KMS-11 (cell line): ENCODE measurements at regions not wholly inside any gene's neighbourhood (a gene's known extent, or its start where the extent isn't known, plus 50 kb on each side); places are given as distances from the start of the nearest gene placed in this dataset.

Experiments used
- H2AFZ ChIP-seq: fragments of 200-600 bp; sonication (generic); 2 replicates; pipeline ENCODE4 v1.6.1; 2016; ENCODE audit warnings: antibody characterized with exemption, mixed run types, low read depth
- H3K27ac ChIP-seq: fragments of 200-600 bp; sonication (generic); 2 replicates; pipeline ENCODE4 v1.6.1; 2016; ENCODE audit warnings: mild to moderate bottlenecking, mixed run types
- H3K27me3 ChIP-seq: fragments of 200-600 bp; sonication (generic); 2 replicates; pipeline ENCODE4 v1.6.1; 2017; ENCODE audit warnings: mild to moderate bottlenecking, low read depth, mixed run types, moderate library complexity; ENCODE audit not compliant: insufficient read depth
- H3K36me3 ChIP-seq: fragments of 200-600 bp; sonication (generic); 2 replicates; pipeline ENCODE4 v1.6.1; 2017; ENCODE audit warnings: mild to moderate bottlenecking, mixed run types; ENCODE audit not compliant: insufficient read depth
- H3K4me1 ChIP-seq: fragments of 200-600 bp; sonication (generic); 2 replicates; pipeline ENCODE4 v1.6.1; 2016; ENCODE audit warnings: mild to moderate bottlenecking, low read depth, mixed run types; ENCODE audit not compliant: poor library complexity, severe bottlenecking
- H3K4me2 ChIP-seq: fragments of 200-600 bp; sonication (generic); 2 replicates; pipeline ENCODE4 v1.7.0; 2016; ENCODE audit warnings: mild to moderate bottlenecking, mixed run types
- H3K4me3 ChIP-seq: fragments of 200-600 bp; sonication (generic); IDR thresholded peaks from 2 replicates; pipeline ENCODE4 v1.6.1; 2017; ENCODE audit warnings: low read depth, low read length, mixed read lengths; ENCODE audit not compliant: insufficient read depth
- H3K79me2 ChIP-seq: fragments of 200-600 bp; sonication (generic); 2 replicates; pipeline ENCODE4 v1.6.1; 2016; ENCODE audit warnings: low read depth, mixed run types; ENCODE audit not compliant: insufficient read depth
- H3K9ac ChIP-seq: fragments of 200-600 bp; sonication (generic); 2 replicates; pipeline ENCODE4 v1.6.1; 2016; ENCODE audit warnings: mild to moderate bottlenecking, mixed run types
- H4K20me1 ChIP-seq: fragments of 200-600 bp; sonication (generic); 2 replicates; pipeline ENCODE4 v1.6.1; 2016; ENCODE audit warnings: mild to moderate bottlenecking, mixed run types; ENCODE audit not compliant: insufficient read depth
- TF ChIP-seq, protein P1 (sequence below): fragments of 200-600 bp; sonication (generic); conservative IDR thresholded peaks from 2 replicates; pipeline ENCODE4 v1.6.1; 2017; ENCODE audit warnings: low read depth, mild to moderate bottlenecking, antibody characterized with exemption, low read length, moderate library complexity, mixed read lengths

DNA sequence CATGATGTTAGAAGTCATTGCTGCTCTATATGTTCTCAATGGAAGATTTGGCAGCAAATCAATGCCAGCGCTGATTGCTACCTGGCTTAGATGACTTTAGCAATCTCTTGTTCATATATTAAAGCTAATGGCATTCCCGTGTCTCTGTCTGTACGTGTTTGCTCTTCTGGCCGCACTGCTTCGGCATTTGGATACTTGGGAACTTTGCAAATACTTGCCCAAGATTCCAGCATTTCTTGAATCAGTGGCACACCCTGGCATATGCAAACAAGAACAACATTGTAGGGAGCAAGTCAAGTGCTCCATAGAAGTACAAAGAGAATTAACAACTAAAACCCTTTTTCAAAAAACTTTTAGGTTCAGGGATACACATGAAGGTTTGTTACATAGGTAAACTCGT is 128.9 kb upstream of the TMEM164 start:
- no peaks in the 10 kb centered on the region for H3K36me3 ChIP-seq
- no peak overlapping the region for H2AFZ ChIP-seq
- no peaks in the 10 kb centered on the region for H3K27me3 ChIP-seq
- TF ChIP-seq, protein P1, sequence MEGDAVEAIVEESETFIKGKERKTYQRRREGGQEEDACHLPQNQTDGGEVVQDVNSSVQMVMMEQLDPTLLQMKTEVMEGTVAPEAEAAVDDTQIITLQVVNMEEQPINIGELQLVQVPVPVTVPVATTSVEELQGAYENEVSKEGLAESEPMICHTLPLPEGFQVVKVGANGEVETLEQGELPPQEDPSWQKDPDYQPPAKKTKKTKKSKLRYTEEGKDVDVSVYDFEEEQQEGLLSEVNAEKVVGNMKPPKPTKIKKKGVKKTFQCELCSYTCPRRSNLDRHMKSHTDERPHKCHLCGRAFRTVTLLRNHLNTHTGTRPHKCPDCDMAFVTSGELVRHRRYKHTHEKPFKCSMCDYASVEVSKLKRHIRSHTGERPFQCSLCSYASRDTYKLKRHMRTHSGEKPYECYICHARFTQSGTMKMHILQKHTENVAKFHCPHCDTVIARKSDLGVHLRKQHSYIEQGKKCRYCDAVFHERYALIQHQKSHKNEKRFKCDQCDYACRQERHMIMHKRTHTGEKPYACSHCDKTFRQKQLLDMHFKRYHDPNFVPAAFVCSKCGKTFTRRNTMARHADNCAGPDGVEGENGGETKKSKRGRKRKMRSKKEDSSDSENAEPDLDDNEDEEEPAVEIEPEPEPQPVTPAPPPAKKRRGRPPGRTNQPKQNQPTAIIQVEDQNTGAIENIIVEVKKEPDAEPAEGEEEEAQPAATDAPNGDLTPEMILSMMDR: no peak
- H3K4me1 ChIP-seq: no peaks in the 10 kb centered on the region
- no peak overlapping the region for H3K27ac ChIP-seq
- no peak overlapping the region for H3K9ac ChIP-seq
- no peaks in the 10 kb centered on the region for H3K79me2 ChIP-seq
- H4K20me1 ChIP-seq: no peaks in the 10 kb centered on the region
- H3K4me3 ChIP-seq: no peak overlapping the region
- no peak overlapping the region for H3K4me2 ChIP-seq

DNA sequence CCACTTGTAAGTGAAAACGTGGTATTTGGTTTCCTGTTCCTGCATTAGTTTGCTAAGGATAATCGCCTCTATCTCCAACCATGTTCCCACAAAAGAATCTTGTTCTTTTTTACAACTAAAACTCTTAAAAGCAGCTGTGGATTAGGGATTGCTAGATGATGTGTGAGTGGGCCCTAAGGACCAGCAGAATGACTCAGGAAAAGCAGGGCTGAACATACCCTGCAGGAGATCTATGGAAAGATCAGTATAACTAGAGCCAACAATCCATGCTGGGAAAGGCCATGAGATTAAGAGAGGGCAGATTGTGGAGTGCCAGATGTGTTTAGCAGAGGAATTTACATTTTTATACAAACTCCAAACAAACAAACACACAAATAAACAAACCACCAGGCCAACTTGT is 128.4 kb upstream of the TMEM164 start:
- Histone ChIP-seq H3K9ac (no peak overlapping the region), H2AFZ (no peak overlapping the region), H3K27ac (no peak overlapping the region), H3K36me3 (no peaks in the 10 kb centered on the region), H3K4me1 (no peaks in the 10 kb centered on the region), H3K4me3 (no peak overlapping the region), H3K27me3 (no peaks in the 10 kb centered on the region), H4K20me1 (no peaks in the 10 kb centered on the region), H3K4me2 (no peak overlapping the region), H3K79me2 (no peaks in the 10 kb centered on the region)
- TF ChIP-seq, protein P1: no peak

DNA sequence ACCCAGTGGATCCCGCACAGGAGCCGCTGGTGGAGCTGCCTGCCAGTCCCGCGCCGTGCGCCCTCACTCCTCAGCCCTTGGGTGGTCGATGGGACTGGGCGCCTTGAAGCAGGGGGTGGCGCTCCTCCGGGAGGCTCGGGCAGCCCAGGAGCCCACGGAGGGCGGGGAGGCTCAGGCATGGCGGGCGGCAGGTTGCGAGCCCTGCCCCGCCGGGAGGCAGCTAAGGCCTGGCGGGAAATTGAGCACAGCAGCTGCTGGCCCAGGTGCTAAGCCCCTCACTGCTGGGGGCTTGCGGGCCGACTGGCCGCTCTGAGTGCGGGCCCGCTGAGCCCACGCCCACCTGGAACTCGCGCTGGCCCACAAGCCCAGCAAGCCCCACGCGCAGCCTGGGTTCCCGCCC is 127.1 kb upstream of the TMEM164 start:
- Histone ChIP-seq H3K27me3 (no peaks in the 10 kb centered on the region), H3K4me3 (no peak overlapping the region), H3K4me1 (no peaks in the 10 kb centered on the region), H3K9ac (no peak overlapping the region), H3K36me3 (no peaks in the 10 kb centered on the region), H2AFZ (no peak overlapping the region), H3K79me2 (no peaks in the 10 kb centered on the region), H3K27ac (no peak overlapping the region), H4K20me1 (no peaks in the 10 kb centered on the region), H3K4me2 (no peak overlapping the region)
- TF ChIP-seq, protein P1: no peak

DNA sequence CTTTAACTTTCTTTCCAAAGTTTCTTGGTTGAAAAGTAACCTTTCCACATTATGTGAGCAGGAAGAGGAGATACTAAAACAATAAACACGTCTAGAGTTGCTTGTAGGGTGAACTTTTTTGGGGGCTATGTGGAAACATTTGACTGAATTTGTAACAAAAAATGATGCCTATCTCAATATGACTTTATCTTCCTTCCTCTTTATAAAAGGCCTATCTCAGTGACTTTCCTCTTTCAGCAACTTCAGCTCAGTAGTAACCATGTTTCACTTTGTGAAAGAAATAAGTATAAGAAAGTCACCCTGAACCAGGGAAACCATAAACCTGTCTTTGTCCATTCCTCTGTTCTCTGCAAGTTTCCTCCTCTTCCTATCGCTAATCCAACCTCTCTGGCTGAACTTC is 124.7 kb upstream of the TMEM164 start:
- no peaks in the 10 kb centered on the region for H3K36me3 ChIP-seq
- no peak overlapping the region for H3K27ac ChIP-seq
- no peaks in the 10 kb centered on the region for H3K79me2 ChIP-seq
- H4K20me1 ChIP-seq: no peaks in the 10 kb centered on the region
- no peak overlapping the region for H3K4me2 ChIP-seq
- no peak overlapping the region for H3K4me3 ChIP-seq
- H3K27me3 ChIP-seq: no peaks in the 10 kb centered on the region
- H3K9ac ChIP-seq: no peak overlapping the region
- no peak overlapping the region for H2AFZ ChIP-seq
- no peaks in the 10 kb centered on the region for H3K4me1 ChIP-seq
- TF ChIP-seq, protein P1: no peak

DNA sequence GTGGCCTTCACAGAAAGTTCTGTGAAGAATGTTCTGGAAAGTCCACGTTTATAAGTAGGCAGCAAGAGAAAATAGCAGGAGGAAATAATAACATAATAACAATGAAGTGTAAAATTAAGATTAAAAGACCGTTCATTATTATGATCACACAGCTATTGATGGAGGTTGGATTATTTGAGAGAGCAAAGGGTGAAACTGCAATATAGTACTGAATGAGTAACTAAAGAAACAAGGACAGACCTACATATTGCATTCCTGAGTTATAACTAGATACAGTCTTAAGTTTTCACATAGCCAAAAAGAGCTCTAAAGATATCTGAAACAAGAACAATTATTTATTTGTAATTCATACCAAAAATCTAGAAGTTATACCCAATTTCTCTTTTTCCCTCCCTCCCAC is 122.9 kb upstream of the TMEM164 start:
- H3K9ac ChIP-seq: no peak overlapping the region
- H3K4me2 ChIP-seq: no peak overlapping the region
- no peak overlapping the region for H3K27ac ChIP-seq
- TF ChIP-seq, protein P1: no peak
- no peaks in the 10 kb centered on the region for H3K36me3 ChIP-seq
- no peaks in the 10 kb centered on the region for H3K4me1 ChIP-seq
- H3K4me3 ChIP-seq: no peak overlapping the region
- no peak overlapping the region for H2AFZ ChIP-seq
- H3K27me3 ChIP-seq: no peaks in the 10 kb centered on the region
- no peaks in the 10 kb centered on the region for H4K20me1 ChIP-seq
- no peaks in the 10 kb centered on the region for H3K79me2 ChIP-seq
